Activated naive CD8-positive, alpha-beta T cell treated with anti-CD3 and anti-CD28 coated beads for 36 hours (primary cell): ENCODE measurements at regions not wholly inside any gene's neighbourhood (a gene's known extent, or its start where the extent isn't known, plus 50 kb on each side); places are given as distances from the start of the nearest gene placed in this dataset.

ENCODE experiments used
- DNase-seq: peaks from one replicate; pipeline ENCODE4 v3.0.0; 2021
- H3K27ac Mint-ChIP-seq: one replicate; pipeline ENCODE4 v1.8.0; 2022; ENCODE audit warnings: mild to moderate bottlenecking, moderate library complexity, mixed read lengths
- H3K27me3 Mint-ChIP-seq: one replicate; pipeline ENCODE4 v1.8.0; 2022; ENCODE audit warnings: mild to moderate bottlenecking, mixed read lengths
- H3K36me3 Mint-ChIP-seq: one replicate; pipeline ENCODE4 v1.8.0; 2021; ENCODE audit warnings: mild to moderate bottlenecking, mixed read lengths
- H3K4me1 Mint-ChIP-seq: one replicate; pipeline ENCODE4 v1.8.0; 2021; ENCODE audit warnings: mixed read lengths
- H3K4me3 Mint-ChIP-seq: one replicate; pipeline ENCODE4 v1.8.0; 2022; ENCODE audit warnings: mild to moderate bottlenecking, moderate library complexity, mixed read lengths
- H3K9me3 Mint-ChIP-seq: one replicate; pipeline ENCODE4 v1.8.0; 2022; ENCODE audit warnings: mixed read lengths

DNA sequence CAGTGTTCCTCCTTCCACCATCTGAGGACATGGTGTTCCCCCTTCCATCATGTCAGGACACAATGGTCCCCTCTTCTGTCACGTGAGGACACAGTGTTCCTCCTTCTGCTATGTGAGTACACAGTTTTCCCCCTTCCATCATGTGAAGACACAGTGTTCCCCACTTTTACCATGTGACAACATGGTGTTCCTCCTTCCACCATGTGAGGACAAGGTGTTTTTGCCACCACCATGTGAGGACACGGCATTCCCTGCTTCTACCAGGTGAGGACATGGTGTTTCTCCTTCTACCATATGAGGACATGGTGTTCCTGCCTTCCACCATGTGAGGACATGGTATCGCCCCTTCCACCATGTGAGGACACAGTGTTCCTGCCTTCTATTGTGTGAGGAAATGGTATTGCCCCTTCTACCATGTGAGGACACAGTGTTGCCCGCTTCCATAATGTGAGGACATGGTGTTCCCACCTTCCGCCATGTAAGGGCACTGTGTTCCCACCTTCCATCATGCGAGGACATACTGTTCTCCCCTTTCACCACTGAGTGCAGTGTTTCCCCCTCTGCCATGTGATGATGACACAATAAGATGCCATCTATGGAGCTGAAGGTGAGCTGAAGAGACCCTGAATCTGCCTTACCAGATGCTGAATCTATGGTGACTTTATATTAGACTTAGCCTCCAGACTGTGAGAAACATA lies 132.3 kb downstream of the FCRL5 start:
- no peaks in the 10 kb centered on the region for H3K4me1 Mint-ChIP-seq
- no peaks in the 10 kb centered on the region for H3K36me3 Mint-ChIP-seq
- no peaks in the 10 kb centered on the region for H3K9me3 Mint-ChIP-seq
- DNase-seq, result no peak
- H3K27me3 Mint-ChIP-seq, result peaks cover 12% of the 10 kb centered on the region
- H3K4me3 Mint-ChIP-seq, result no peak overlapping the region
- no peak overlapping the region for H3K27ac Mint-ChIP-seq

DNA sequence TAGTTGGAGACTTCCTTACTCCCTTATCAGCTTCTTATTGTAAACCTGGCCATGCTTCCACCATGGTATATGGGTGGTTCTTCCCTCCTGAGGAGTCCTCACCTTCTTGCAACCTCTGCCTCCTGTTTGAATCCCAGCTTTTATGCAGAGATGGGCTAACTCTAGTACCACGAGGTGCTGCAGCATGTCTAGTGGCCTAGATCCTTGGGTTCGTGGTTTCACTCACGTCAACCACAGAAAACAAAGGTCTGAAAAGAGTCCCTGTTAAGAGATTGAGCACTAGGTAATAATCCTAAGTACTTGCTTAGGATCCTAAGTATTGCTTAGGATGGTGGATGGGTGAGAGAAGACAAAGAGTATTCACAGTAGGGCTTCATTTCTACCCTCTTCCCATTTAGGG lies 133.7 kb downstream of the FCRL5 start:
- Mint-ChIP-seq H3K9me3 (no peaks in the 10 kb centered on the region), H3K27ac (no peak overlapping the region), H3K4me3 (no peak overlapping the region), H3K27me3 (peaks cover 14% of the 10 kb centered on the region), H3K4me1 (no peaks in the 10 kb centered on the region), H3K36me3 (no peaks in the 10 kb centered on the region)
- no peak for DNase-seq

DNA sequence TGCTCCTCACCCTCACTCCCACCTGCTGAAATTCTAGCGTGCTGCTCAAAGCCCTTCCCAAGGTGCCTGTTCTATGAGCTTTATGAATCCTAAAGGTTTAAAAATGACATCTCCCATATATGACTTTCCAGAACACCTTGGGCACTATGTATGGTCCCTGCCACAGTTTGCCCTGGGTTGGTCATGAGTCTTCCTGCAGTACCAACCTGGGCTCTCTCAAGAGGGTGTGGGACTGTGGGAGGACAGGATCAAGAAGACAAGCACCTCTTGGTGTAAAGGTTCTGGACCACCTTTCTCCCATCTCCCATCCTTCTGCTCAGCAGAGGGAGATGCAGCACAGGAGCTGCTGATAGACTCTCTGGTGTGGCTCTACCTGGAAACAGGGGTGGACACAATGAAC lies 134.1 kb downstream of the FCRL5 start:
- H3K4me3 Mint-ChIP-seq, result no peak overlapping the region
- no peak overlapping the region for H3K27ac Mint-ChIP-seq
- DNase-seq, result no peak
- peaks cover 14% of the 10 kb centered on the region for H3K27me3 Mint-ChIP-seq
- H3K4me1 Mint-ChIP-seq, result no peaks in the 10 kb centered on the region
- H3K36me3 Mint-ChIP-seq, result no peaks in the 10 kb centered on the region
- H3K9me3 Mint-ChIP-seq, result no peaks in the 10 kb centered on the region

DNA sequence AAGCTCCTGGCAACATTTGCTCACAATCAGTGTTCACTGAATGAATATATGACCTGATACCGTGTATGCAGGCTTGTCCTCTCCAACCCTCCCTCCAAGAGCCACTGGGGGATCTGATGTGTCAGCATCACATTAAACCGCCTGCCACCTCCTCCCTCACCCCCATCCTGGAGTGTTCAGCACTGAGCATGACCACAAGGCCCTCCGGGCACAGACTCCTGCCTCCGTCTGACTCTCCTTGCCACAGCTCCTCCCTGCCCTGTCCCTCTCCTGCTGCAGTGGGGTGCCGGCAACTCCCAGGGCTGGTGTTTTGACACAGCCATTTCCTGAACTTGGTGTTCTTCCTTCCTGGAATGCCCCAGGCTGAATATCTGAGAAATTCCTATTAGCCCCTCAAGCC lies 136.7 kb downstream of the FCRL5 start:
- no peak overlapping the region for H3K4me3 Mint-ChIP-seq
- H3K4me1 Mint-ChIP-seq, result no peaks in the 10 kb centered on the region

DNA sequence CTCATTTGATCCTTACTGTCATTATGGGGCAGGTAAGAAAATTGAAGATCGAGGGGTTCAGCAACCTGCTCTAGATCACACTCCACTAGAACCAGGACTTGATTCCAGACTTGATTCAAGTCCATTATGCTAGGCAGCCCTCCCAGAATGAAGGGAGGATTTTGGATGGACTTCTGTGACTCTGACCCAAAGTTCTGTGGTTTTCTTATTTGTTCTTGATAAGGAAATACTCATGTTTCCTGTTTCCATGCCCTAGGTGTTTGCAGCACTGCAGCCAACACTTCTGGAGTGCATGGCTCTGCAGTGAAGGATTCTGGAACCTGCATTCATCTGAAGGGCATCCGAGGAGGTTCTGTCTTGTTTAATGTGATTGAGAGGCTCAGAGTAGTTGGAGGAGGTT lies 140.0 kb downstream of the FCRL5 start:
- Mint-ChIP-seq H3K4me1 (no peaks in the 10 kb centered on the region), H3K36me3 (no peaks in the 10 kb centered on the region), H3K9me3 (no peaks in the 10 kb centered on the region), H3K4me3 (no peak overlapping the region), H3K27ac (no peak overlapping the region), H3K27me3 (peaks cover 8% of the 10 kb centered on the region)
- no peak for DNase-seq

More for the DNA sequence above, 136.7 kb downstream of the FCRL5 start:
- Mint-ChIP-seq H3K27ac (no peak overlapping the region), H3K27me3 (peaks cover 14% of the 10 kb centered on the region), H3K9me3 (no peaks in the 10 kb centered on the region), H3K36me3 (no peaks in the 10 kb centered on the region)
- DNase-seq, result no peak

DNA sequence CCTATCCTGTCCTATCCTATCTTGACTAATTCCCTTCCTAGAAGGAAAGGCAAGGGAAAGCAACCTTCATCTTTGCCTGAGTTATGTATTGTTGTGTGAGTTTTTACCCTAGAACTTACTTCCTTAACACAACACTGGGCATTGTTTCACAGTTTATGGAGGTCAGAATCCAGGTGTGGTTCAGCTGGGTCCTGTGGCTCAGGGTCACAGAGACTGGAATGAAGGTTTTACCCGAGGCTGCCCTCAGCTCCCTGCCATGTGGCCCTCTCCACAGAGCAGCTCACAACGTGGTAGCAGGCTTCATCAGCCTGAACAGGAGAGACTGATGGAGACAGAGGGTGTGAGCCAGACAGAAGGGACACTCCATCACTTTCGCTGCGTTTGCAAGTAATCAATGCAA lies 140.5 kb downstream of the FCRL5 start:
- DNase-seq, result no peak
- Mint-ChIP-seq H3K9me3 (no peaks in the 10 kb centered on the region), H3K27me3 (peaks cover 8% of the 10 kb centered on the region), H3K4me1 (no peaks in the 10 kb centered on the region), H3K36me3 (no peaks in the 10 kb centered on the region), H3K27ac (no peak overlapping the region), H3K4me3 (no peak overlapping the region)

DNA sequence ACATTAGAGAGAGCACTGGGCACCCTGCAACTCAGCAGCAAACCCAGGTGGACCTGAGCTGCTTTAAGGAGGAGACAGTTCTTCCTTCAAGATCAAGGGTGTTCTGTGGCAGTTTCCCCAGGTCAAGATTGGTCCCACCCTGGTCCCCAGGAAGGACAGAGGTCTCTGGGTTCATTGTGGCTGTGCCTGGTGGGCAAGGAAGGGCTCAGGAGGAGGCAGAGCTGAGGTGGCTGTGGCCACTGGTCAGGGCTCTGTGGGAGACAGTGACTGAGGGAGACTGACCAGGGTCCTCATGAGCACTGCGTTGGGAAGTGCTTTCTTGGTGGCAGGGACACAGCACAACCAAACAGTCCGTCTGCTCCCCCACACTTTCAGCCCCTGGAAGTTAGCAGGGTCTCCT lies 141.3 kb downstream of the FCRL5 start:
- H3K27me3 Mint-ChIP-seq, result peaks cover 6% of the 10 kb centered on the region
- H3K36me3 Mint-ChIP-seq, result no peaks in the 10 kb centered on the region
- H3K9me3 Mint-ChIP-seq, result no peaks in the 10 kb centered on the region
- no peak overlapping the region for H3K27ac Mint-ChIP-seq
- H3K4me3 Mint-ChIP-seq, result no peak overlapping the region
- no peaks in the 10 kb centered on the region for H3K4me1 Mint-ChIP-seq
- no peak for DNase-seq

DNA sequence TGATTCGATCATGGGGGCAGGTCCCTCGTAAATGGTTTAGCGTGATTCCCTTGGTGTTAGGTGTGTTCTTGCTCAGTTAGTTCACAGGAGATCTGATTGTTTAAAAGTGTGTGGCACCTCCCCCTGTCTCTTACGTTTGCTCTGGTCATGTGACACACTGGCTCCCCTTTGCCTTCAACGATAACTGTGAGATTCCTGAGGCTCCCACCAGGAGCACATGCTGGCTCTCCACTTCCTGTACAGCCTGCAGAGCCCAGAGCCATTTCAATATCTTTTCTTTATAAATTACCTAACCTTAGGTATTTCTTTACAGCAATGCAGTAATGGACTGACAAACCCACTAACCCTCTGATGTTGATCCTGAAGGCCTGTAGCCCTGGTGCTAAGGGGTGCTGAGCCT lies 141.9 kb downstream of the FCRL5 start:
- Mint-ChIP-seq H3K36me3 (no peaks in the 10 kb centered on the region), H3K27me3 (peaks cover 5% of the 10 kb centered on the region), H3K27ac (no peak overlapping the region), H3K9me3 (no peaks in the 10 kb centered on the region), H3K4me3 (no peak overlapping the region), H3K4me1 (no peaks in the 10 kb centered on the region)
- DNase-seq, result no peak

DNA sequence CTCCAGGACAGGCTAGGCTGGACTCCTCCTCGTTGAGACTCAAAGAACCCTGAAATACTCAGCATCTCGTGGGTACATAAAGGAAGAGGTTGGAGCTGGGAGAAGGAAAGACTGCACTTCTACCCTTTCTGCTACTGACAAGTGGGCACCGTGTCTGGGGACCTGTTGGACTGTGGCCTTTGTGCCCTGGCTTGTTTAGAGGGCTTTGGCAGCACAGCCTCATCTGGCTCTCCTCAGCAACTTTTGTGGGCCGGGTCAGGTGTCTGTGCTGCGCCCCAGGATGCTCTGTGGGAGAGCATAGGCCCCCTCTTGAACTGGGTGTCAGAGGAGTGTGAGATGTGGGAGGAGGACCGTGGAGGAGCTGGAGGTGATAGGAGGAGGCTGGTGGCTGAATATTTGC lies 142.4 kb downstream of the FCRL5 start:
- H3K9me3 Mint-ChIP-seq, result no peaks in the 10 kb centered on the region
- H3K27ac Mint-ChIP-seq, result no peak overlapping the region
- peaks cover under 1% of the 10 kb centered on the region for H3K27me3 Mint-ChIP-seq
- H3K4me1 Mint-ChIP-seq, result no peaks in the 10 kb centered on the region
- DNase-seq, result no peak
- no peak overlapping the region for H3K4me3 Mint-ChIP-seq
- no peaks in the 10 kb centered on the region for H3K36me3 Mint-ChIP-seq

DNA sequence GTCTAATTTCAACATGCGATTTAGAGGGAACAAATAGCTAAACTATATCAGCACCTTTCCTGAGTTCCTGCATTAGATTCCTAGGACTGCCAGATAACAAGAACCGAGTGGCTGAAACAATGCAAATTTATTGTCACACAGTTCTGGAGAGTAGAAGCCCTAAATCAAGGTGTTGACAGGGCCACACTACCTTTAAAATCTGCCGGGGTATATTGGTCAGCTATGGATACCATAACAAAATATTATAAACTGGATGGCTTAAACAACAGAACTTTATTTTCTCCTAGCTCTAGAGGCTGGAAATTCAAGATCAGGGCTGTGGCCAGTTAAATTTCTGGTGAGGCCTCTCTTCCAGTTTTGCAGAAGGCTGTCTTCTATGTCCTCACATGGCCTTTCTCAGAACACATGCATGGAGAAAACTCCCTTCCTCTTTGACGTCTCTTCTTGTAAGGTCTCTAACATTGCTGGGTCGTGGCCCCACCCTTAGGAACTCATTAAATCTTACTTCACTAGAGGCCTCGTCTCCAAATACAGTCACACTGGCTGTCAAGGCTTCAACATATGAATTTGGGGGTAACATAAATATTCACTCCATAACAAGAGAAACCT lies 144.3 kb downstream of the FCRL5 start:
- no peak for DNase-seq
- Mint-ChIP-seq H3K4me1 (peaks cover 1% of the 10 kb centered on the region), H3K27me3 (peaks cover 3% of the 10 kb centered on the region)

DNA sequence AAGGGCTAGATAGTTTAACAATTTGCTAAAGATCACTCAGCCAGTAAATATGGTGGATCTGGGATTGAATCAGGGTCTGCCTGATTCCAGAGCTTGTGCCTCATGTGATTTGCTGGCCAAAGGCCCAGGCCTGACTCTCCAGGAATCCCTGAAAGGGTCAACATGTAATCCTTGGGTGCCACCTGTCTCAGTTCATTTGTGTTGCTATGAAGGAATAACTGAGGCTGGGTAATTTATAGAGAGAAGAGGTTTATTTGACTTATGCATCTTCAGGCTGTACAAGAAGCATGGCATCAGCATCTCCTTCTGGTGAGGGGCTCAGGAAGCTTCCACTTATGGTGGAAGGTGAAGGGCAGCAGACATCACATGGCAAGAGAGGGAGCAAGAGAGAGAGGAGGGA lies 144.9 kb downstream of the FCRL5 start:
- Mint-ChIP-seq H3K27ac (no peak overlapping the region), H3K9me3 (no peaks in the 10 kb centered on the region), H3K27me3 (peaks cover 8% of the 10 kb centered on the region), H3K36me3 (no peaks in the 10 kb centered on the region), H3K4me1 (peaks cover 1% of the 10 kb centered on the region), H3K4me3 (no peak overlapping the region)
- DNase-seq, result no peak

More for the DNA sequence above, 144.3 kb downstream of the FCRL5 start:
- no peaks in the 10 kb centered on the region for H3K9me3 Mint-ChIP-seq
- no peaks in the 10 kb centered on the region for H3K36me3 Mint-ChIP-seq
- no peak overlapping the region for H3K27ac Mint-ChIP-seq
- H3K4me3 Mint-ChIP-seq, result no peak overlapping the region

DNA sequence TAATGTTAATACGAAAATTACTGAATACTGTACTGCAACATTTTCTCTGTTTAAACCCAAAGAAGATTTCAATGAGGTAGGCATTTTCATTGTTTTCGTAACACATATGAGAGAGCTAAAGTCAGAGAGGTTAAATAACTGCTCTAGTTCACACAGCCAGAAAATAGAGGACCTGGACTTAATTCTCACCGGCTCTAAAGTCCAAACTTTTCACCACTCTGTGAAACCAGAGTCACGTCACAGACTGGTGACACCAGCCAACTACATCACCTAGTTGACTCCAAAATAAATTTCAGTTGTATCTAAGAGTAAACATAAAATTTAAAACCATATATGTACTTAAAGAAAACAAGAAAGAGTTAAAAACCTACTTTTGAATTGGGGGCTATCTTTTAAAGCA lies 146.7 kb downstream of the FCRL5 start:
- no peaks in the 10 kb centered on the region for H3K9me3 Mint-ChIP-seq
- DNase-seq, result no peak
- H3K4me1 Mint-ChIP-seq, result peaks cover 1% of the 10 kb centered on the region
- no peak overlapping the region for H3K4me3 Mint-ChIP-seq
- peaks cover 25% of the 10 kb centered on the region for H3K27me3 Mint-ChIP-seq
- H3K27ac Mint-ChIP-seq, result no peak overlapping the region
- H3K36me3 Mint-ChIP-seq, result no peaks in the 10 kb centered on the region

DNA sequence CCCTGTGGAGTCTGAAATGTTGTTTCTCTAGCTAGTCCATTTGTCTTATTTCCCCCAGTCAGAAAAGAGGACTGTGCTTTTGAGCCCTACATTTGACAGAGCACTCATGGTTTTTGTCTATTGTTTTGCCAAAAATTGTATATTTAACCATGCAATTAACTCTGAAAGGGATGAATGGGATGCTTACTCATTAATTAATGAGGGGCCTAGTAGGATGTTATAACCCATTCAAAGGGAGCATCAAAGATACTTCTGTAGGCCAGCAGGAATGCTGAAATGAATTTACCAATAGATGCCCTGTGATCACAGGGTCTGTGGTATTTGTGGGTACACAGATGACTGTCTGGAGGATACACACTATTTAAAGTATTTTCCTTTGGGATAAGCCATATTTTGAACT lies 147.7 kb downstream of the FCRL5 start:
- H3K36me3 Mint-ChIP-seq, result no peaks in the 10 kb centered on the region
- H3K4me1 Mint-ChIP-seq, result peaks cover 5% of the 10 kb centered on the region
- no peaks in the 10 kb centered on the region for H3K9me3 Mint-ChIP-seq
- peaks cover 33% of the 10 kb centered on the region for H3K27me3 Mint-ChIP-seq
- H3K27ac Mint-ChIP-seq, result no peak overlapping the region
- DNase-seq, result no peak
- H3K4me3 Mint-ChIP-seq, result no peak overlapping the region

DNA sequence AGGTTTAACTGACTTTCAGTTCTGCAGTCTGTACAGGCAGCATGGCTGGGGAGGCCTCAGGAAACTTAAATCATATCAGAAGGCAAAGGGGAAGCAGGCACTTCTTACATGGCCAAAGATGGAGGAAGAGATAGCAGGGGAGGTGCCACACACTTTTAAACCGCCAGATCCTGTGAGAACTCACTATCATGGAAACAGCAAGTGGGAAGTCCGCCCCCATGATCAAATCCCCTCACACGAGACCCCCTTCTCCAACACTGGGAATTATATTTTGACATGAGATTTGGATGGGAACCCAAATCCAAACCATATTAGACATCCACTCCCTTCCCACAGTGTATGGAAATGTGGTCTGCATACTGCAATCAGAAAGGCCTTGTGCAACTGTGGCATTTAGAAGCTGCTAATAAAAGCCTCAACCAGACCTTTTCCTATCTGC lies 148.2 kb downstream of the FCRL5 start:
- H3K27ac Mint-ChIP-seq, result no peak overlapping the region
- H3K36me3 Mint-ChIP-seq, result no peaks in the 10 kb centered on the region
- H3K27me3 Mint-ChIP-seq, result peaks cover 37% of the 10 kb centered on the region
- H3K9me3 Mint-ChIP-seq, result no peaks in the 10 kb centered on the region
- H3K4me1 Mint-ChIP-seq, result peaks cover 5% of the 10 kb centered on the region
- H3K4me3 Mint-ChIP-seq, result no peak overlapping the region
- DNase-seq, result no peak

DNA sequence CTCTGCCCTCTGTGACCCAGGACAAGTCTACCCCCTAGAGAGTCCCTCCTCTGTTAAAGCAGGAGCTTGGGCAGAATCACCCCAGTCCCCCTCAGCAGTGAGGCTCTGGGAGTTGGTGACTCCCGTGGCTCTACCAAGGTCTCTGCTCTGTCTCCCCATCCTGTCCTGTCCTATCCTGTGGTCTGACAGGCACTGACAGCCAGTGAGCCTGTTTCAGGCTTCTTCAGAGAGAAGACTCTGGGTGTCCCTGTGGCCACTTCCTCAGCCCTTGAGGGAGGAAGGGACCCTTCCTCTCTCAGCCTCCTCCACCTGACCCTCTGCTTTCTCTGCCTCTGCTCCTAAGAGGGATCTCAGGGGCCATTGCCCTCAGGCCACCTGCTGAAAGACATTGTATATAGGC lies 148.7 kb downstream of the FCRL5 start:
- H3K27me3 Mint-ChIP-seq, result peaks cover 42% of the 10 kb centered on the region
- H3K4me3 Mint-ChIP-seq, result no peak overlapping the region
- no peak overlapping the region for H3K27ac Mint-ChIP-seq
- DNase-seq, result no peak
- no peaks in the 10 kb centered on the region for H3K36me3 Mint-ChIP-seq
- no peaks in the 10 kb centered on the region for H3K9me3 Mint-ChIP-seq
- peaks cover 5% of the 10 kb centered on the region for H3K4me1 Mint-ChIP-seq

DNA sequence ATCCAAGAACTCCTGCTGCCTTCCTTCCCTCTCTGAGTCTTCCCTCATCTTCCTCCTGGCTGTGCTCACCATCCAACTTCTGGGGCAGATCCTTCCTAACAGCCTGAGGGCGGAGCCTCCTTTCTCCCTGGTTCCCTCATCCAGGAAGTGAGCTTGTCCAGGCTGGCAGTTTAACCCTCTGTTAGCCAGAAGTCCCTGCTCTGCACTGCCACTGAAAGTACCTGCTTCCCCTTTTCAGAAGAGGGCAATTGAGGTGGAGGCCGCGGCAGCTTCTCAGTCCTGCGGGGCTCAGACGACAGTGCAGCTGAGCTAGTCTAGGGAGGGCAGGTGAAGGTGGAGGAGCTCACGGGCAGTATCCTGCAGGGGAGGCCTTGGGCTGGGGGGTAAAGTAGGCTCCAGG lies 149.1 kb downstream of the FCRL5 start:
- no peak overlapping the region for H3K27ac Mint-ChIP-seq
- DNase-seq, result no peak
- no peaks in the 10 kb centered on the region for H3K9me3 Mint-ChIP-seq
- H3K4me1 Mint-ChIP-seq, result peaks cover 5% of the 10 kb centered on the region
- no peak overlapping the region for H3K4me3 Mint-ChIP-seq
- no peaks in the 10 kb centered on the region for H3K36me3 Mint-ChIP-seq
- peaks cover 44% of the 10 kb centered on the region for H3K27me3 Mint-ChIP-seq
